ENCODE measurements at regions not wholly inside any gene's neighbourhood (a gene's known extent, or its start where the extent isn't known, plus 50 kb on each side); places are given as distances from the start of the nearest gene placed in this dataset.

DNA sequence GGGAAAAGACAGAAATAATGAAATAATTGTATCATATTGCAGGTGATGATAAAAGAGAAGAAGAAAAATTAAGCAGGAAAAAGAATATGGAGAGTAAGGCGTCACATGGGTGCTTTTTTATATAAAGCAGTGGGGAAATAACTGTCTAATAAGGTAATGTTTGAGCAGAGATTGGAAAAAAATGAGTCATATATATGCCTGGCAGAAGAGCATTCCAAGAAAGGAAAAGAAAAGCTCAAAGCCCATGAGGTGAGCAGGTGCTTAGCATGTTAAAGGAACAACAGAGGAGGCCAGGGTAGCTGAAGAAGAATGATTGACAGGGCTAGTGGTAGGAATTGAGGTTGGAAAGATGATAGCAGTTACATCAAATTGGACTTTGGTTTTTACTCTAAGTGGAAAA lies 739.5 kb downstream of the SORCS1 start:
- H3K9me3 ChIP-seq (ENCODE audit: control insufficient read depth in 2 of 3, low read length in 3 of 3): no peaks in the 10 kb centered on the region
- H3K9me3 Mint-ChIP-seq: peaks cover 0 to 20% (median 3%) of the 10 kb centered on the region in 11 donors
- no peaks in the 10 kb centered on the region for H3K27me3 Mint-ChIP-seq
- H3K4me1 Mint-ChIP-seq: no peaks in the 10 kb centered on the region
- ChIA-PET CTCF (no interaction called here), POLR2A (no interaction called here)
- H3K27ac Mint-ChIP-seq: no peak overlapping the region
- no peak overlapping the region for H3K4me3 Mint-ChIP-seq
- no peaks in the 10 kb centered on the region for H3K36me3 ChIP-seq (ENCODE audit: control insufficient read depth in 2 of 3, insufficient read depth in 3 of 3, low read length in 3 of 3)
- H3K27me3 ChIP-seq (ENCODE audit: control insufficient read depth in 2 of 2, insufficient read depth in 2 of 2, low read length in 2 of 2): no peaks in the 10 kb centered on the region
- no peak overlapping the region for H3K4me3 ChIP-seq (ENCODE audit: low read length)
- no peaks in the 10 kb centered on the region for H3K36me3 Mint-ChIP-seq
- H3K27ac ChIP-seq (ENCODE audit: low read depth, low read length): no peak overlapping the region
- H3K4me1 ChIP-seq (ENCODE audit: control insufficient read depth in 2 of 2, insufficient read depth in 2 of 2, low read length in 2 of 2): no peaks in the 10 kb centered on the region
- intact Hi-C loops (cut with micrococcal nuclease): no loop called here
- DNase-seq (no peak), ATAC-seq (no peak)

DNA sequence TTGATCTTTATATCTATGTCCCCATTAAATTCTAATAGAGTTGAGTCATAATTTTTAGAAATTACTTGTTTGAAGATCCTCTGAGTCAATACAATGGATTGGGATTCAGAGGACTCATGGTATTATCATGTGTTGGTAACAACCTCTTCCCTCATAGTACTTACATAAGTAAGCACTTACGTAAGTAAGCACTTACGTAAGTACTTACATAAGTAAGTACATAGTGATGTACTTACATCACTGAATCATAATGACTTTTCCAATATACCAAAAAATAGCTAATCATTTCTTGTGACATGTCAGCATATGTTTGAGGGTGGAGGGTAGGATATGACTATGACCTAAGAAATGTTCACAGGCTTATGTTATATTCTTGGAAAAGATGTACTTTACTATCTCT lies 740.5 kb downstream of the SORCS1 start:
- ChIA-PET POLR2A (no interaction called here), CTCF (no interaction called here)
- Histone ChIP-seq H3K36me3 (ENCODE audit: control insufficient read depth in 2 of 3, insufficient read depth in 3 of 3, low read length in 3 of 3) (no peaks in the 10 kb centered on the region), H3K27ac (ENCODE audit: low read depth, low read length) (no peak overlapping the region), H3K27me3 (ENCODE audit: control insufficient read depth in 2 of 2, insufficient read depth in 2 of 2, low read length in 2 of 2) (no peaks in the 10 kb centered on the region), H3K9me3 (ENCODE audit: control insufficient read depth in 2 of 3, low read length in 3 of 3) (no peaks in the 10 kb centered on the region), H3K4me3 (ENCODE audit: low read length) (no peak overlapping the region), H3K4me1 (ENCODE audit: control insufficient read depth in 2 of 2, insufficient read depth in 2 of 2, low read length in 2 of 2) (no peaks in the 10 kb centered on the region)
- H3K9me3 Mint-ChIP-seq: peaks cover 0 to 14% (median 3%) of the 10 kb centered on the region in 11 donors
- H3K4me1 Mint-ChIP-seq: no peaks in the 10 kb centered on the region
- no peak overlapping the region for H3K4me3 Mint-ChIP-seq
- intact Hi-C loops (cut with micrococcal nuclease): no loop called here
- H3K27ac Mint-ChIP-seq: no peak overlapping the region
- DNase-seq (no peak), ATAC-seq (no peak)
- H3K36me3 Mint-ChIP-seq: no peaks in the 10 kb centered on the region
- no peaks in the 10 kb centered on the region for H3K27me3 Mint-ChIP-seq

DNA sequence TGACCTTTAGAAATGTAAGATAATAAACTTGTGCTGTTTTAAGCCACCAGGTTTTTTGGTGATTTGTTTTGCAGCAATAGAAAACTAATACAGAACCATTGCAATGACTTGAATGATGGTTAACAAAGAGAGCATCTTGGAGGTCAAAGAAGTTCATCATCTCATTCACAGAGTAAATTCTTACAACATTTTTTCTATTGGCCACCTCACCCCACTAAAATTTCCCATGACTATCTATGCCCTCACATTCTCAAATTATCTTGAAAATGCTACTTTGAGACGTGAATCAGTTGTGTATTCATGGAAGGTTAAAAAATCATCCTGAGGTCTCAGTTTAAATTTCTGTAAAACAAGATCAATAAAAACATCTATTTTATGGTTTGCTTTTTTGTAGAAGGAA lies 754.2 kb downstream of the SORCS1 start:
- H3K9me3 ChIP-seq (ENCODE audit: control insufficient read depth in 2 of 3, low read length in 3 of 3): no peaks in the 10 kb centered on the region
- no peaks in the 10 kb centered on the region for H3K4me1 Mint-ChIP-seq
- ATAC-seq: no peak
- POLR2A ChIA-PET: no interaction called here
- no peak for DNase-seq
- no peaks in the 10 kb centered on the region for H3K36me3 Mint-ChIP-seq
- no peak overlapping the region for H3K27ac Mint-ChIP-seq
- H3K4me1 ChIP-seq (ENCODE audit: control insufficient read depth in 2 of 2, insufficient read depth in 2 of 2, low read length in 2 of 2): no peaks in the 10 kb centered on the region
- peaks cover 0 to 5% (median 0%) of the 10 kb centered on the region in 11 donors for H3K9me3 Mint-ChIP-seq
- H3K27me3 Mint-ChIP-seq: no peaks in the 10 kb centered on the region
- no peak overlapping the region for H3K27ac ChIP-seq (ENCODE audit: low read depth, low read length)
- H3K27me3 ChIP-seq (ENCODE audit: control insufficient read depth in 2 of 2, insufficient read depth in 2 of 2, low read length in 2 of 2): no peaks in the 10 kb centered on the region
- H3K4me3 ChIP-seq (ENCODE audit: low read length): no peak overlapping the region
- H3K36me3 ChIP-seq (ENCODE audit: control insufficient read depth in 2 of 3, insufficient read depth in 3 of 3, low read length in 3 of 3): no peaks in the 10 kb centered on the region
- CTCF ChIA-PET: no interaction called here
- intact Hi-C loops (cut with micrococcal nuclease): no loop called here
- no peak overlapping the region for H3K4me3 Mint-ChIP-seq

DNA sequence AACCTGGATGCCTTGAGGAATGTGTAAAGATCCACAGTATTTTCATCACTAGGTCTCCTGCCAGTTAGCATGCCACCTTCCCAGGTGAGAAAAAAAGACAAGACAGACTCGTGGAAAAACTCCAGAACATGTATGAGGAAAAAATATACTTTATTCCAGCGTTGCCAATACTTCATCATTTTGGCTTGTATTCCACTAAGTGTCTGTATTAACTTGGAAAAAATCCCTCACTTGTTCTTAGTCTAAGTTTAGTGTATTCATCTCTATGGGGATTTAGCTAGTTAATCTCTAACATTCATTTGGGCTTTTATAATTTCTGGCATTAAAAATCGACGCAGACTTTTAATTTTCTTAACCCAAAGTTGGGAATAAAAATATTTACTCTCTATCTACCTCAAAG lies 759.4 kb downstream of the SORCS1 start:
- intact Hi-C loops (cut with micrococcal nuclease): no loop called here
- no peaks in the 10 kb centered on the region for H3K36me3 ChIP-seq (ENCODE audit: control insufficient read depth in 2 of 3, insufficient read depth in 3 of 3, low read length in 3 of 3)
- ChIA-PET CTCF (no interaction called here), POLR2A (no interaction called here)
- H3K4me3 ChIP-seq (ENCODE audit: low read length): no peak overlapping the region
- no peaks in the 10 kb centered on the region for H3K27me3 ChIP-seq (ENCODE audit: control insufficient read depth in 2 of 2, insufficient read depth in 2 of 2, low read length in 2 of 2)
- H3K9me3 ChIP-seq (ENCODE audit: control insufficient read depth in 2 of 3, low read length in 3 of 3): no peaks in the 10 kb centered on the region
- Mint-ChIP-seq H3K27me3 (no peaks in the 10 kb centered on the region), H3K27ac (no peak overlapping the region), H3K9me3 (peaks cover 0 to 6% (median 0%) of the 10 kb centered on the region in 11 donors), H3K4me3 (no peak overlapping the region), H3K4me1 (no peaks in the 10 kb centered on the region), H3K36me3 (no peaks in the 10 kb centered on the region)
- no peak for DNase-seq
- H3K27ac ChIP-seq (ENCODE audit: low read depth, low read length): no peak overlapping the region
- ATAC-seq: no peak
- no peaks in the 10 kb centered on the region for H3K4me1 ChIP-seq (ENCODE audit: control insufficient read depth in 2 of 2, insufficient read depth in 2 of 2, low read length in 2 of 2)

DNA sequence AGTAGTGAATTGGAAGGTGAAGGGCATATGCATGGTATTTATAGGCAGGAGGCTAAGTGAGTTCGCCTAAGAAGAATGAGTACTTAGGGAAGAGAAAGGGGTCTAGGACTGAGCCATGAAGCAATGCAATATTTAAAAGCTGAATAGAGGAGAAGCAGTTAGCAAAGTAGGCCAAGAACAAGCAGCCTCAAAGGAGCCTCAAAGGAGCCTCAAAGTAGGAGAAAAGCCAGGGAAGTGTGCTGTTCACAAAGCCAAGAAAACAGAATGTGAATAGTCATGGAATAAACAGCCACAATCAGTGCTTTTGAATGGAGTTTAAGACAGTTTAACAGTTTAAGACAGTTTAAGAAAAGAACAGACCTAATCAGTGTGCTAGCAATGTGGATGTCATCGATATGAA lies 762.0 kb downstream of the SORCS1 start:
- ATAC-seq (no peak), DNase-seq (no peak)
- intact Hi-C loops (cut with micrococcal nuclease): no loop called here
- Histone ChIP-seq H3K27ac (ENCODE audit: low read depth, low read length) (no peak overlapping the region), H3K4me1 (ENCODE audit: control insufficient read depth in 2 of 2, insufficient read depth in 2 of 2, low read length in 2 of 2) (no peaks in the 10 kb centered on the region), H3K4me3 (ENCODE audit: low read length) (no peak overlapping the region), H3K27me3 (ENCODE audit: control insufficient read depth in 2 of 2, insufficient read depth in 2 of 2, low read length in 2 of 2) (no peaks in the 10 kb centered on the region), H3K36me3 (ENCODE audit: control insufficient read depth in 2 of 3, insufficient read depth in 3 of 3, low read length in 3 of 3) (no peaks in the 10 kb centered on the region), H3K9me3 (ENCODE audit: control insufficient read depth in 2 of 3, low read length in 3 of 3) (no peaks in the 10 kb centered on the region)
- Mint-ChIP-seq H3K4me3 (no peak overlapping the region), H3K9me3 (peaks cover 0 to 6% (median 0%) of the 10 kb centered on the region in 11 donors), H3K27ac (no peak overlapping the region), H3K27me3 (no peaks in the 10 kb centered on the region), H3K36me3 (no peaks in the 10 kb centered on the region), H3K4me1 (no peaks in the 10 kb centered on the region)
- CTCF ChIA-PET: no interaction called here
- POLR2A ChIA-PET: no interaction called here

DNA sequence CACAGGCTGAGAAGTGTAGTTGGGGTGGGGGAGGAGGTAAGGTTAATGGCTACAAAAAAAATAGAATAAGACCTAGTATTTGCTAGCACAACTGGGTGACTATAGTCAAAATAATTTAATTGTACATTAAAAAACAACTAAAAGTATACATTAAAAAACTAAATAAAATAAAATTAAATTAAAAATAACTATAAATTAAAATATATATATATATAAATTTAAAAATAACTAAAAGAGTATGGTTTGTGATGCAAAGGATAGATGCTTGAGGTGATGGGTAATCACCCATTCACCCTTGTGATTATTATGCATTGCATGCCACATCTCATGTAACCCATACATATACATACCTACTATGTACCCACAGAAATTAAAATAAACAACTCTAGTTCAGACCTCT lies 762.5 kb downstream of the SORCS1 start:
- peaks cover 0 to 6% (median 0%) of the 10 kb centered on the region in 11 donors for H3K9me3 Mint-ChIP-seq
- no peaks in the 10 kb centered on the region for H3K4me1 ChIP-seq (ENCODE audit: control insufficient read depth in 2 of 2, insufficient read depth in 2 of 2, low read length in 2 of 2)
- no peak overlapping the region for H3K4me3 Mint-ChIP-seq
- H3K27me3 ChIP-seq (ENCODE audit: control insufficient read depth in 2 of 2, insufficient read depth in 2 of 2, low read length in 2 of 2): no peaks in the 10 kb centered on the region
- ATAC-seq (no peak), DNase-seq (no peak)
- no peak overlapping the region for H3K4me3 ChIP-seq (ENCODE audit: low read length)
- ChIA-PET CTCF (no interaction called here), POLR2A (no interaction called here)
- H3K36me3 Mint-ChIP-seq: no peaks in the 10 kb centered on the region
- no peaks in the 10 kb centered on the region for H3K36me3 ChIP-seq (ENCODE audit: control insufficient read depth in 2 of 3, insufficient read depth in 3 of 3, low read length in 3 of 3)
- intact Hi-C loops (cut with micrococcal nuclease): no loop called here
- no peaks in the 10 kb centered on the region for H3K9me3 ChIP-seq (ENCODE audit: control insufficient read depth in 2 of 3, low read length in 3 of 3)
- H3K27me3 Mint-ChIP-seq: no peaks in the 10 kb centered on the region
- H3K27ac Mint-ChIP-seq: no peak overlapping the region
- H3K4me1 Mint-ChIP-seq: no peaks in the 10 kb centered on the region
- no peak overlapping the region for H3K27ac ChIP-seq (ENCODE audit: low read depth, low read length)

DNA sequence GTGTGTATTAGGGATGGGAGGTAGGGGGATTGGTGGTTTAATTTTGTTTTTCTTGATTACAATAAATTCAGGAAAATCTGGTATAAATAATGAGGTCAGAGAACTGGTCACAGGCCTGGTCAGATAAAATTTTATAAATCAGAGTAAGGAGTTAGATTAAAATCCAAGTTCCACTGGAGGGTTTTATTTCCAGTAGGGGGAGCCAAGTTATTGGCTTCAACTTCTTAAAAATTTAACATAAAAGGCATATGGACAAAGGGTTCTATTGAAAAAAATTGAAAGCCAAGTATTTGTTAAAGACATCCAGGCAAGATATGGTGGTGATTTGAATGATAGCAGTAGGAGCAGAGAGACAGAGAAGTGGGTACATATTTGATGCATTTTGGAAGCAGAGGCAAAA lies 763.3 kb downstream of the SORCS1 start:
- no peak overlapping the region for H3K27ac Mint-ChIP-seq
- Histone ChIP-seq H3K4me3 (ENCODE audit: low read length) (no peak overlapping the region), H3K27ac (ENCODE audit: low read depth, low read length) (no peak overlapping the region), H3K27me3 (ENCODE audit: control insufficient read depth in 2 of 2, insufficient read depth in 2 of 2, low read length in 2 of 2) (no peaks in the 10 kb centered on the region), H3K9me3 (ENCODE audit: control insufficient read depth in 2 of 3, low read length in 3 of 3) (no peaks in the 10 kb centered on the region), H3K36me3 (ENCODE audit: control insufficient read depth in 2 of 3, insufficient read depth in 3 of 3, low read length in 3 of 3) (no peaks in the 10 kb centered on the region), H3K4me1 (ENCODE audit: control insufficient read depth in 2 of 2, insufficient read depth in 2 of 2, low read length in 2 of 2) (no peaks in the 10 kb centered on the region)
- H3K4me3 Mint-ChIP-seq: no peak overlapping the region
- peaks cover 0 to 6% (median 0%) of the 10 kb centered on the region in 11 donors for H3K9me3 Mint-ChIP-seq
- no peak for DNase-seq
- no peak for ATAC-seq
- H3K36me3 Mint-ChIP-seq: no peaks in the 10 kb centered on the region
- H3K27me3 Mint-ChIP-seq: no peaks in the 10 kb centered on the region
- no peaks in the 10 kb centered on the region for H3K4me1 Mint-ChIP-seq
- intact Hi-C loops (cut with micrococcal nuclease): no loop called here
- CTCF ChIA-PET: no interaction called here
- POLR2A ChIA-PET: no interaction called here

All from naive thymus-derived CD4-positive, alpha-beta T cell (primary cell).